ENCODE measurements at regions not wholly inside any gene's neighbourhood (a gene's known extent, or its start where the extent isn't known, plus 50 kb on each side); places are given as distances from the start of the nearest gene placed in this dataset.

DNA sequence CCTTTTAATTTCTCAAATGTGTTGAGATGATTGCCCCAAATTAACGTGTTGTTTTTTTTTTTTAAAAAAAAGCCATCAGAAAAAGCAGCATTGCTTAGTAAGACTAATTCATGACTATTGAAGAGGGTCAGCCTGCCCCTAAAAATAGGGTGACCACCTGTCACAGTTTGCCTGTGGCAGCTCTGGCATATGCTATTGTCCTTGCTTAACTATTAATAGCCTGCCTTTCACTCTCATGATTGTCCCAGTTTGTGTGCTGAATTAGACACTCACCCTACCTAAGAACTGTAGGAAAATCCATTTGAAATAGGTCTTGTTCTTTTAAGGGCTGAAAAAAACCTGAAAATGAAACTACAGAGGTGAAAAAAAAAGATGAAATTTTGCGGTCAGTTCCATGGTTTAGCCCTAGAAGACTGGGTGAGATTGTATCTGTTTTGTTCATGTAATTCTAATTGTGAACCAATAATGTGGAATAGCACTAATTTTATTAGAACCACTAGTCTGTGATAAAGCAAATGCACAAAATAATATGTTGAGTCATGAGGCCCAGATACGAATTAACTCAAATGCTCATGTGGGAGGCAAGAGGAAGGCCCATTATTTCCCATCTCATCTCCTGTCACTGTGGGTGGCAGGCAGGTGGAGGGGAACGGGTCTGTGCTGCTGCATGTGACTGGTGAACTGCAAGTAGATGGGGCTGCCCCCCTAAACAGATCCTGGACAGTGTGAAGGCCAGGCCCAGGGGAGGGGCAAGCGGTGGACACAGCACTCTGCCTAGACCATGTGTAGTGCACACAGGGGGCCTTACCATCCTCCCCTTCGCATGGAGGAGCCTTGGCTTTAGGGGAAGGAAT, 265.4 kb upstream of the NFE2L3 start:
- no peak overlapping the region for H3K4me3 ChIP-seq (ENCODE audit: low read depth, low read length)
- TF ChIP-seq, protein P1, sequence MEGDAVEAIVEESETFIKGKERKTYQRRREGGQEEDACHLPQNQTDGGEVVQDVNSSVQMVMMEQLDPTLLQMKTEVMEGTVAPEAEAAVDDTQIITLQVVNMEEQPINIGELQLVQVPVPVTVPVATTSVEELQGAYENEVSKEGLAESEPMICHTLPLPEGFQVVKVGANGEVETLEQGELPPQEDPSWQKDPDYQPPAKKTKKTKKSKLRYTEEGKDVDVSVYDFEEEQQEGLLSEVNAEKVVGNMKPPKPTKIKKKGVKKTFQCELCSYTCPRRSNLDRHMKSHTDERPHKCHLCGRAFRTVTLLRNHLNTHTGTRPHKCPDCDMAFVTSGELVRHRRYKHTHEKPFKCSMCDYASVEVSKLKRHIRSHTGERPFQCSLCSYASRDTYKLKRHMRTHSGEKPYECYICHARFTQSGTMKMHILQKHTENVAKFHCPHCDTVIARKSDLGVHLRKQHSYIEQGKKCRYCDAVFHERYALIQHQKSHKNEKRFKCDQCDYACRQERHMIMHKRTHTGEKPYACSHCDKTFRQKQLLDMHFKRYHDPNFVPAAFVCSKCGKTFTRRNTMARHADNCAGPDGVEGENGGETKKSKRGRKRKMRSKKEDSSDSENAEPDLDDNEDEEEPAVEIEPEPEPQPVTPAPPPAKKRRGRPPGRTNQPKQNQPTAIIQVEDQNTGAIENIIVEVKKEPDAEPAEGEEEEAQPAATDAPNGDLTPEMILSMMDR (IDR thresholded peaks at IDR 0.05; ENCODE audit: insufficient read depth, low read length, missing control alignments): no peak
- CTCF ChIA-PET: interaction anchor here (11.0 kb wide), 1 partner anchor 478 kb away, joined by 329 read pairs; no protein-coding TSS in a partner anchor
- POLR2A ChIA-PET: no interaction called here
- DNase-seq (ENCODE audit: low read depth, low spot score): no peak

DNA sequence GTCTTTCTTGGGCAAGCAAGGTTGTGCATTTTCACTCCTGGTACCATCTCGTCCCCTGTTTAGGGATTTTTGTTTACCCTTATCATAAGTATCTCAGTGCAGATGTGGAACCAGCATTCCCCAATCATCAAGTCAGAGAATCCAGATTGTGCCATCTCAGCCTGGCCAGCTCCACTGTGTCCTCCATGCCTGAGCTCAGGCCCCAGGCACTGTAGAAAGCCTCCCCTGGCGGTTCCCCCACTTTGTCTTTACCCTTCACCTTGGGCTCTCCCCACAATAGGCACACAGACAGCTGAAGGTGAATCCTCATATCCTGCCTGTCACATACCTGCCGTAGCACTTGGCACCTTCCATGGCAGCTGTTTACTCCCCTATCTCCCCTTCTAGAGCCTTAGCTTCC, 264.7 kb upstream of the NFE2L3 start:
- H3K4me3 ChIP-seq (ENCODE audit: low read depth, low read length): no peak overlapping the region
- CTCF ChIA-PET: interaction anchor here (0.8 to 11.0 kb wide), 2 partner anchors 9 to 477 kb away, joined by 3 to 329 read pairs; no protein-coding TSS in a partner anchor
- DNase-seq (ENCODE audit: low read depth, low spot score): no peak
- POLR2A ChIA-PET: no interaction called here
- TF ChIP-seq, protein P1 (IDR thresholded peaks at IDR 0.05; ENCODE audit: insufficient read depth, low read length, missing control alignments): no peak

DNA sequence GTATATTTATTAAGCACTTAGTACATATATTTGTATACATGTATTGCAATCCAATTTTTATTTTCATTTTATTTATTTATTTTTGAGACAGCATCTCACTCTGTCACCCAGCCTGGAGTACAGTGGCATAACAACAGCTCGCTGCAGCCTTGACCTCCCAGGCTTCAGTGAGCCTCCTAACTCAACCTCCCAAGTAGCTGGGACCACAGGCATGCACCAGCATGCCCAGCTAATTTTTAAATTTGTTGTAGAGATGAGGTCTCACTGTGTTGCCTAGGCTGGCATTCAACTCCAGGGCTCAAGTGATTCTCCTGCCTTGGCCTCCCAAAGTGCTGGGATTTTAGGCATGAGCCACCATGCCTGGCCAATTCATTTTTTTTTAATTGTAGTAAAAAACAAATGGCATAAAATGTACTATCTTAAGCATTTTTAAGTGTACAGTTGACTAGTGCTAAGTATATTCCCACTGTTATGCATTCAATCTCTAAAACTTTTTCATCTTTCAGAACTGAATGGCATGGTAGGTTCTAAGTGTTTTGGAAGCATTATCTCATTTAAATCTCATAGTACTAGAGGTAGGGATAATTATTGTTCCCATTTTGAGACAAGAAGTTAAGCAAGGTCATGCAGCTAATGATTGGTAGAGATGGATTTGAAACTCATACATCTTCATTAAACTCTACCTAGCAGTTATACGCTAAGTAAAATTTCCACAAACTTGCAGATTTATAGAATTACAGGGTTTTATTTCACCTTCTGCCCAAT, 264.0 kb upstream of the NFE2L3 start:
- ChIA-PET CTCF (interaction anchor here (0.8 to 11.0 kb wide), 3 partner anchors 10 to 482 kb away, joined by 3 to 329 read pairs (median 5); no protein-coding TSS in a partner anchor), POLR2A (no interaction called here)
- DNase-seq (ENCODE audit: low read depth, low spot score): no peak

DNA sequence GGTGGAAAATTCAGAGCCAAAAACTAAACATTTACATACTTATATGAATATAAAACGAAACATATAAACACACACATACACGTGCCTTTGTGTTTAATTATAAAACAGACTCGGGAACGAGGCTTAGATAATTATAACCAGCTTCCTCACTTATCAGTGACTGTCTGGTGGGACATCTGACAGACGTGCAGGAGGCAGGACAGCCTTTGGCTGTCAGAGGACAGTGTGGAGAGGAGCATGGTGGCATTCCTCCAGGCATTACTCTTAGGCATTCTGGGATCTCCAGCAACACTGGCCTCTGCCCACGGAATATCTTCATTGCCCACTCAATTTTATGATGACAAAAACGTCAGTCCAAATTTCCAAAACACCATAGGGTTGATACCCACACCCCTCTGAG, 262.2 kb upstream of the NFE2L3 start:
- no peak for DNase-seq (ENCODE audit: low read depth, low spot score)
- no peak overlapping the region for H3K4me3 ChIP-seq (ENCODE audit: low read depth, low read length)
- POLR2A ChIA-PET: no interaction called here
- TF ChIP-seq, protein P1 (IDR thresholded peaks at IDR 0.05; ENCODE audit: insufficient read depth, low read length, missing control alignments): no peak
- CTCF ChIA-PET: interaction anchor here (0.9 to 11.0 kb wide), 4 partner anchors 10 to 481 kb away, joined by 3 to 329 read pairs (median 4); no protein-coding TSS in a partner anchor

More for the DNA sequence above, 264.0 kb upstream of the NFE2L3 start:
- no peak overlapping the region for H3K4me3 ChIP-seq (ENCODE audit: low read depth, low read length)
- TF ChIP-seq, protein P1 (IDR thresholded peaks at IDR 0.05; ENCODE audit: insufficient read depth, low read length, missing control alignments): no peak

DNA sequence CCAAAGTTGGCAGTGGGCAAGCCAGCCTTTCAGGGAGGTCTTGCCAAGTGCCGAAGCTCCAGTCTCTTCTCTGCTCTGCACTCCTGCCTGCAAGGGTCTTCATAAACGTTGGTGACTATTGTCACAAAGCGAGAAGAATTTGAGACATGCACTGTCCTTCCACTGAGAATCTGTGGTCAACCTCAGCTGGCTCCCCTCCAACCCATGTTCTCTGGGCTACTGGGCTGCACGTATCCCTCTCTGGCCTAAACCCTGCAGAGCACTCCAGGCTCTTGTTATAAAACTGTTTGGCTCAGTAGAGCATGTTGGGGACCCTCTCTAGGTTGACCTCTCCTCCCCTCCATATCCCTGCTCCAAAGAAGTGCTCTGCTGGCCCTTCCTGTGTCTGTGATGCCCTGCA, 260.4 kb upstream of the NFE2L3 start:
- CTCF ChIA-PET: interaction anchor here (0.9 to 11.0 kb wide), 10 partner anchors 9 to 775 kb away, joined by 6 to 329 read pairs (median 13); no protein-coding TSS in a partner anchor
- TF ChIP-seq, protein P1 (IDR thresholded peaks at IDR 0.05; ENCODE audit: insufficient read depth, low read length, missing control alignments): no peak
- H3K4me3 ChIP-seq (ENCODE audit: low read depth, low read length): no peak overlapping the region
- no peak for DNase-seq (ENCODE audit: low read depth, low spot score)
- POLR2A ChIA-PET: no interaction called here

DNA sequence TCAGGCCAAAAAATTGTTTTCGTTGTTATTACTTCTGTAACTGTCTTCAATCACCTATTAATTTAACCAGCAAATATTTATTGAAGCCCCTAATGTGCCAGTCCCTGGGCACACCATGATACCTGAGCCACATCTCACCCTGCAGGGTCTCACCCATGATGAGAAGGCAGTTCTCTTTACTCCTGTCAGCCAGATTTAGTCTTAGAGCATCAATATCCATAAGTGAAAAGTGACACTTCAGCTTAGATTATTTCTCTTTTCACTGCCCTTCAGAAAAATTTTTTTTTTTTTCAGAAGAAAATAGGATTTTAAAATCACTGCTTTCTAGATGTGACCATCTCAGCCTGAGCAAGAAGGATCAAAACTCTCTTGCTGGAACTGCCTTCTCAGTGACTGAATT, 258.6 kb upstream of the NFE2L3 start:
- CTCF ChIA-PET: interaction anchor here (0.8 to 11.0 kb wide), 40 partner anchors 8 to 1286 kb away, joined by 3 to 329 read pairs (median 6); no protein-coding TSS in a partner anchor
- H3K4me3 ChIP-seq (ENCODE audit: low read depth, low read length): no peak overlapping the region
- POLR2A ChIA-PET: no interaction called here

More for the DNA sequence above, 258.6 kb upstream of the NFE2L3 start:
- no peak for DNase-seq (ENCODE audit: low read depth, low spot score)
- TF ChIP-seq, protein P1 (IDR thresholded peaks at IDR 0.05; ENCODE audit: insufficient read depth, low read length, missing control alignments): no peak

All from AG04449 (cell line).